ENCODE measurements at regions not wholly inside any gene's neighbourhood (a gene's known extent, or its start where the extent isn't known, plus 50 kb on each side); places are given as distances from the start of the nearest gene placed in this dataset.
"Not testable (repeated sequence)": the region's sequence is repeated elsewhere in the genome, so short reads cannot be mapped to it uniquely, and the experiment has no call there.

DNA sequence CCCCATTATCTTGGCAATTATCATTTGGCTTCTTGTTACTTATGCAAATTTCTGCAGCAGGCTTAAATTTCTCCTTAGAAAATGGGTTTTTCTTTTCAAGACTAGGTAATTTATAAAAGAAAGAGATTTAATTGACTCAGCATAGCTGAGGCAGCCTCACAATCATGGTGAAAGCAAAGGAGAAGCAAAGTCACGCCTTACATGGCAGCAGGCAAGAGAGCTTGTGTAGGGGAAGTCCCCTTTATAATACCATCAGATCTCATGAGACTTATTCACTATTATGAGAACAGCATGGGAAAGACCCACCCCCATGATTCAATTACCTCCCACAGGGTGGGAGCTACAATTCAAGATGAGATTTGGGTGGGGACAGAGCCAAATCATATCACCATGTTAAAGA, 158.3 kb upstream of the NRBF2 start:
- H3K9me3 ChIP-seq (ENCODE audit: control insufficient read depth, insufficient read depth, low read depth, low read length): peaks cover 17% of the 10 kb centered on the region
- not testable (repeated sequence) for H3K36me3 ChIP-seq (ENCODE audit: control insufficient read depth, insufficient read depth, low read length); H3K27me3 ChIP-seq (ENCODE audit: control insufficient read depth, insufficient read depth, low read length); H3K9ac ChIP-seq (ENCODE audit: low read length); H3K4me1 ChIP-seq (ENCODE audit: control insufficient read depth, insufficient read depth, low read length); H3K27ac ChIP-seq (ENCODE audit: low read depth, low read length); H3K4me3 ChIP-seq (ENCODE audit: low read depth, low read length)

DNA sequence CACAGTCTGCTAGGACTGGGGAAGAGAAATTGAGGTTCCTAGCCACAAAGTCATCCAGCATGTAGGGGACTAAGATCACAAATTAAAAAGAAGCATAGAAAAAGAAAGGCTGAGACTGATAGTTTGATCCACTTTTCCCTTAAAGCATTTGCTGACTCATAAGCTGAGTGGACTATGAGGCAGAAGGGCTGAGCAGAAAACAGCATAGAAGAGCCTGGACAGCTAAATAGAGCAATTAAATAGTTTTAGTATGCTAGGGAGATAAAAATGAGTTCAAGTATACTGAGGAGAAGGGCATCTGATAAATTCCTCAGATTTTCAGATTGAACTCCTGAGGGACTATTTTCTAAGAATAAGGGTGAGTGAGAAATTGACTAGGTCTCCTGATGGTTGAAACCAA, 155.9 kb upstream of the EGR2 start:
- no peaks in the 10 kb centered on the region for H3K4me1 ChIP-seq (ENCODE audit: control insufficient read depth, insufficient read depth, low read length)
- no peak overlapping the region for H3K27ac ChIP-seq (ENCODE audit: low read depth, low read length)
- H3K9me3 ChIP-seq (ENCODE audit: control insufficient read depth, insufficient read depth, low read depth, low read length): peaks cover 17% of the 10 kb centered on the region
- no peaks in the 10 kb centered on the region for H3K36me3 ChIP-seq (ENCODE audit: control insufficient read depth, insufficient read depth, low read length)
- no peaks in the 10 kb centered on the region for H3K27me3 ChIP-seq (ENCODE audit: control insufficient read depth, insufficient read depth, low read length)
- H3K4me3 ChIP-seq (ENCODE audit: low read depth, low read length): no peak overlapping the region
- no peak overlapping the region for H3K9ac ChIP-seq (ENCODE audit: low read length)

DNA sequence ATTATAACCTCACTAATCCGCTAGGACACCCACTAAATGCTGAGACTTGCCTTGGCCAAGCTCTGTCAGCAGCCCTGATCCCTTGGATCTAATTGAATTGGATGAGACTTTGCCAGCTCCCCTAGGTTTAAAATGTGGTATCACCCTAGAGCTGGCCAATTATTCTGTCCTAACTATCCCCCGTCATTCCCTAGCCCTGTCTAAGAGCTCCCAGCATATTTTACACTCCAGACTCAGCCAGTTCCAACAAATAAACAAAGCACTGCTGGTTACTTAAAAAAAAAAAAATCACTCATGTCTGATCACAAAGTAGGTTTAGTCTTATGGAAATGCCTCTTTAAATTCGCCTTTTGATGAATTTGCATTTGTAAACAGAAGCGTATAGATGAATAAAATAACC, 147.9 kb upstream of the EGR2 start:
- no peak overlapping the region for H3K9ac ChIP-seq (ENCODE audit: low read length)
- no peak overlapping the region for H3K4me3 ChIP-seq (ENCODE audit: low read depth, low read length)
- H3K9me3 ChIP-seq (ENCODE audit: control insufficient read depth, insufficient read depth, low read depth, low read length): peaks cover 3% of the 10 kb centered on the region; the same call in 1 of the 2 replicates
- H3K27me3 ChIP-seq (ENCODE audit: control insufficient read depth, insufficient read depth, low read length): no peaks in the 10 kb centered on the region
- no peaks in the 10 kb centered on the region for H3K36me3 ChIP-seq (ENCODE audit: control insufficient read depth, insufficient read depth, low read length)
- H3K4me1 ChIP-seq (ENCODE audit: control insufficient read depth, insufficient read depth, low read length): no peaks in the 10 kb centered on the region
- no peak overlapping the region for H3K27ac ChIP-seq (ENCODE audit: low read depth, low read length)

DNA sequence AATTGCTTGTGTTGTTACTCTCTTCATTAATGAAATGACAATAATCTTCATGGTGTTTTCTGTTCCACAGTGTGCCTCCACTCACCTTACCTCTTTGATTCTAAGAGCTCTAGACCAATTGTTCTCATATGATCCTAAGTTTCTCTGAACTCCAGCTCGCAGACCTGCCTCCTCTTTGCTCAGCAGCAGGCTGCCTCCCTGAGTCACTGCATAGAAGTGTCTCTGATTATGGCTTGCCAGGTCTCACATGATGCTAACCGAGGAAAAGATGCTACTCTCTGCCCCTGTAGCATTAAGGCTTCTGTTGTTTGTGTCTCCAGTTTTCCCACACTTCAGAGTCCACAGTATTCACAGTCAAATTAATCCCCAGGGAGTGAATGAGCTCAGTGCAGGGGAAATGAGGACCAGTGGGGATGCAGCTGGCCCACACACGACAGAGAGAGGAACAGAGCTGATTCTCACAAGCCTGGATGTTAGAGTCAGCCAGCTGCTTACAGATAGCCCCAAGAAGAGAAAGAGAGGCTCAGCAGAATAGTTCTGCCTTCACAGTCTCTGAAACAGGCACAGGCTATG, 145.9 kb upstream of the EGR2 start:
- H3K27ac ChIP-seq (ENCODE audit: low read depth, low read length): no peak overlapping the region
- peaks cover 3% of the 10 kb centered on the region; the same call in 1 of the 2 replicates for H3K9me3 ChIP-seq (ENCODE audit: control insufficient read depth, insufficient read depth, low read depth, low read length)
- H3K4me3 ChIP-seq (ENCODE audit: low read depth, low read length): no peak overlapping the region

DNA sequence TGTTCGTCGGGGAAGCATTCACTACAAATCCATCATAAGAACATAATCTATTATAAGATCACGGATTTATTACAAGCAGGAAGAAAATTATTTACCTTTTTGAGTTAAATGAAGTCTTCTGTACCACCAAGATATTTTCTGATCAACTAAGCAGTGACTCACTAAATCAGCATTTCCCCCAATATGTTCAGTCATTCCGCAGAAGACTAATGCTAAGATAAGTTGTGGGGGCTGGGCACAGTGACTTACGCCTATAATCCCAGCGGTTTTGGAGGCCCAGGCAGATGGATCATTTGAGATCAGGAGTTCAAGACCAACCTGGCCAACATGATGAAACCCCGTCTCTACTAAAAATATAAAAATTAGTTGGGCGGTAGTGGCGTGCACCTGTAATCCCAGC, 144.2 kb upstream of the EGR2 start:
- Histone ChIP-seq H3K27ac (ENCODE audit: low read depth, low read length) (no peak overlapping the region), H3K4me1 (ENCODE audit: control insufficient read depth, insufficient read depth, low read length) (no peaks in the 10 kb centered on the region), H3K9me3 (ENCODE audit: control insufficient read depth, insufficient read depth, low read depth, low read length) (peaks cover 3% of the 10 kb centered on the region; the same call in 1 of the 2 replicates), H3K9ac (ENCODE audit: low read length) (no peak overlapping the region), H3K4me3 (ENCODE audit: low read depth, low read length) (no peak overlapping the region), H3K36me3 (ENCODE audit: control insufficient read depth, insufficient read depth, low read length) (no peaks in the 10 kb centered on the region), H3K27me3 (ENCODE audit: control insufficient read depth, insufficient read depth, low read length) (no peaks in the 10 kb centered on the region)

More for the DNA sequence above, 145.9 kb upstream of the EGR2 start:
- Histone ChIP-seq H3K9ac (ENCODE audit: low read length) (no peak overlapping the region), H3K27me3 (ENCODE audit: control insufficient read depth, insufficient read depth, low read length) (no peaks in the 10 kb centered on the region), H3K36me3 (ENCODE audit: control insufficient read depth, insufficient read depth, low read length) (no peaks in the 10 kb centered on the region), H3K4me1 (ENCODE audit: control insufficient read depth, insufficient read depth, low read length) (no peaks in the 10 kb centered on the region)

DNA sequence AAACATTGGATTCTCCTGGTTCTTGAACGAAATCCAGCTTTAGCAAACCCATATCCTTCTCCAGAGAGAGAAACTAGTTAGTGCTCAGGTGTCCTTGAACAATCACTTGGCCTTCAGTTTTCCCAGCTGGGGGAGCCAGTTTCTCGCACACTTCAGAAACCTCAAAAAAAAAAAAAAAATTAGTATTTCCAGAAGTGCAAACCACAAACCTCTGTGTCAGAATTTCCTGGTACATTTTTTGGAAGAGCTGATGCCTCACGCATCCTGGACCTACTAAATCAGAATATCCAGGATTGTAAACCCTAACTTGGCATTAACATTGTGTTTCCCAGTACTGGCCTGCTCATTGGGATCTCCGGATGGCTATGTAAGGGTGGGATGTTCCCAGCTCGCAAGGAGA, 143.4 kb upstream of the EGR2 start:
- Histone ChIP-seq H3K9me3 (ENCODE audit: control insufficient read depth, insufficient read depth, low read depth, low read length) (peaks cover 3% of the 10 kb centered on the region; the same call in 1 of the 2 replicates), H3K4me3 (ENCODE audit: low read depth, low read length) (no peak overlapping the region), H3K4me1 (ENCODE audit: control insufficient read depth, insufficient read depth, low read length) (no peaks in the 10 kb centered on the region), H3K36me3 (ENCODE audit: control insufficient read depth, insufficient read depth, low read length) (no peaks in the 10 kb centered on the region), H3K27ac (ENCODE audit: low read depth, low read length) (no peak overlapping the region), H3K27me3 (ENCODE audit: control insufficient read depth, insufficient read depth, low read length) (no peaks in the 10 kb centered on the region), H3K9ac (ENCODE audit: low read length) (no peak overlapping the region)

DNA sequence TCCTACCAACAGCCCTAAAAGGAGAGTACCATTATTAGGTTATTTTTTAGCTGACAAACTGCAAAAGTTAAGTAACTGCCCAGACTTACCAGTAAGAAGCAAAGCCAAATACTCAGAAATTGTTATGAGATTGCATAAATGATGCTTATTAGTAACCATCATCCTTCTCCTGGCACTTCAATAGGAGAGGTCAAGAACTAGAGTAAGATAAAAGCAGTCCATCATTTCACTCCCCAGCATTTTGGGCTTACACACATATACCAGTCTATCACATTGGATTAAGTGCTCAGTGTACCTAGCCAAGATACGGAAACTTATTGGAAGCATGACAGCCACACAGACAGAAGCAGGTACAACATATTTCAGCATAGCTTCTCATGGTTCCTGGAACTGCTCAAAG, 142.8 kb upstream of the EGR2 start:
- H3K9ac ChIP-seq (ENCODE audit: low read length): no peak overlapping the region
- H3K27me3 ChIP-seq (ENCODE audit: control insufficient read depth, insufficient read depth, low read length): no peaks in the 10 kb centered on the region
- H3K4me1 ChIP-seq (ENCODE audit: control insufficient read depth, insufficient read depth, low read length): no peaks in the 10 kb centered on the region
- H3K27ac ChIP-seq (ENCODE audit: low read depth, low read length): no peak overlapping the region
- H3K4me3 ChIP-seq (ENCODE audit: low read depth, low read length): no peak overlapping the region
- peaks cover 3% of the 10 kb centered on the region; the same call in 1 of the 2 replicates for H3K9me3 ChIP-seq (ENCODE audit: control insufficient read depth, insufficient read depth, low read depth, low read length)
- no peaks in the 10 kb centered on the region for H3K36me3 ChIP-seq (ENCODE audit: control insufficient read depth, insufficient read depth, low read length)

DNA sequence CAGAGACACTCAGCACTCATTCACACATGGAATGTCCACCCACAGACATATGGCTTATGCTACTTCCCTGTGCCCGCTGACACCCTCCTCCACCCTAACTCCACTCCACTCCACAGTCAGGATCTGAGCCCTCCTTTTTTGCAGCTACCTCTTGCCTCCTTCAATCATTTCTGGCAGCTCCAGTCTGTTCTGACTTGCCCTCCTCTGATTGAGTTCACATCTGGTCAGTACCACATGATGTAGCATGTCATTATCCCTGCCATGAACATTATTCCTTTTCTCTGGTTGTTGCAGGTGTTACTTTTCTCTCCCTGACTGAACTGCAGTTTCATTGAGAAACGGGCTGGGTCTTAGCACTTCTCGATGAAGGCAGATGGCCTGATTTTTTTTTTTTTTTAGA, 130.1 kb upstream of the EGR2 start:
- Histone ChIP-seq H3K9me3 (ENCODE audit: control insufficient read depth, insufficient read depth, low read depth, low read length) (peaks cover 13% of the 10 kb centered on the region), H3K27me3 (ENCODE audit: control insufficient read depth, insufficient read depth, low read length) (no peaks in the 10 kb centered on the region), H3K36me3 (ENCODE audit: control insufficient read depth, insufficient read depth, low read length) (no peaks in the 10 kb centered on the region), H3K9ac (ENCODE audit: low read length) (no peak overlapping the region), H3K27ac (ENCODE audit: low read depth, low read length) (no peak overlapping the region), H3K4me3 (ENCODE audit: low read depth, low read length) (no peak overlapping the region), H3K4me1 (ENCODE audit: control insufficient read depth, insufficient read depth, low read length) (no peaks in the 10 kb centered on the region)

DNA sequence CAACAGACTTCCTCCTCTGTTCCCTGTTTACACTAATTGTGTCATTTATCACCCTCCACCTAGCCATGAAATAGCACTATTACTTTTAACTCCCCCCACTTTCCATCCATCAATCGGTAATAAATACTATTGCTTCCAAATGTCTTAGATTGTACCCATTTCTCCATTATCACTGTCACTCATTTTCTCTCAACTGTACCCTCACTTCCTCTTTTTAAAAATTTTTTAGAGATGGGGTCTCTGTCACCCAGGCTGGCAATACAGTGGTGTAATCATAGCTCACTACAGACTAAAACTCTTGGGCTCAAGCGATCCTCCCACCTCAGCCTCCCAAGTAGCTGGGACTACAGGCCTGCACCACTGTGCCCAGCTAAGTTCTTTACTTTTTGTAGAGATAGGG, 123.5 kb upstream of the EGR2 start:
- H3K27me3 ChIP-seq (ENCODE audit: control insufficient read depth, insufficient read depth, low read length): no peaks in the 10 kb centered on the region
- no peak overlapping the region for H3K27ac ChIP-seq (ENCODE audit: low read depth, low read length)
- no peak overlapping the region for H3K4me3 ChIP-seq (ENCODE audit: low read depth, low read length)
- H3K9me3 ChIP-seq (ENCODE audit: control insufficient read depth, insufficient read depth, low read depth, low read length): no peaks in the 10 kb centered on the region
- no peak overlapping the region for H3K9ac ChIP-seq (ENCODE audit: low read length)
- no peaks in the 10 kb centered on the region for H3K36me3 ChIP-seq (ENCODE audit: control insufficient read depth, insufficient read depth, low read length)
- no peaks in the 10 kb centered on the region for H3K4me1 ChIP-seq (ENCODE audit: control insufficient read depth, insufficient read depth, low read length)

DNA sequence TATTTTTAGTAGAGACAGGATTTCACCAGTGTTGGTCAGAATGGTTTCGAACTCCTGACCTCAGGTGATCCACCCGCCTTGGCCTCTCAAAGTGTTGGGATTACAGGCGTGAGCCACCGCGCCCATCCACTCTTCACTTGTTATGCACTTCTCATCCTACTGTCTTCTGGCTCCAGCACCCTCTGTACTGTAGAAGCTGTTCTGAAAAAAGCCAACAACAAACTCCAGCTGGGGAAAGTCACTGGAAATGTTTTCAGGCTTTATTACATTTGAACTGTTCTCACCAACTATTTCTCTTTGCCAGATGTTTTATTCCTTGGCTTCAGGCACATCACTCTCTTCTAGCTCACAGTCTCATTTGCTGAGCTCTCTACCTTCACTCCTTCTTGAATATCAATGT, 122.5 kb upstream of the EGR2 start:
- H3K36me3 ChIP-seq (ENCODE audit: control insufficient read depth, insufficient read depth, low read length): no peaks in the 10 kb centered on the region

DNA sequence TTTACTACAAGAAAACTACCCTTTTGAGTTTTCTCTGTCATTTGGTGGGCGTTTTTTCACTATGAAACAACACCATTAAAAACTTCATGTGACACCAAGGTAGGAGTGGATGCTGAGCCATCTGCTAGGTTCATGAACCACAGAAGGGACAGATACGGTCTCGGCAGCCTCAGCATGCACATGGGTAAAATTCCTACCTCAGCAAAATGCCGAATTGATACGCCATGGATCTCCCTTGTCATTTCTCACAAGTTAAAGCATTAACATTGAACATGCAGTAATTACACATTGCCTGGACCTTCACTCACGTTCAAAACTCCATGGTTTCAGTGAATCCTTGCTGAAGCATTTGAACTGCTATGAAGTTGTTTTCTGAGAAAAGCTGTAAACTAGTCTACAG, 121.5 kb upstream of the EGR2 start:
- Histone ChIP-seq H3K9me3 (ENCODE audit: control insufficient read depth, insufficient read depth, low read depth, low read length) (no peaks in the 10 kb centered on the region), H3K36me3 (ENCODE audit: control insufficient read depth, insufficient read depth, low read length) (no peaks in the 10 kb centered on the region), H3K4me3 (ENCODE audit: low read depth, low read length) (no peak overlapping the region), H3K4me1 (ENCODE audit: control insufficient read depth, insufficient read depth, low read length) (no peaks in the 10 kb centered on the region), H3K27me3 (ENCODE audit: control insufficient read depth, insufficient read depth, low read length) (no peaks in the 10 kb centered on the region), H3K27ac (ENCODE audit: low read depth, low read length) (no peak overlapping the region), H3K9ac (ENCODE audit: low read length) (no peak overlapping the region)

More for the DNA sequence above, 122.5 kb upstream of the EGR2 start:
- Histone ChIP-seq H3K9ac (ENCODE audit: low read length) (no peak overlapping the region), H3K4me3 (ENCODE audit: low read depth, low read length) (no peak overlapping the region), H3K27me3 (ENCODE audit: control insufficient read depth, insufficient read depth, low read length) (no peaks in the 10 kb centered on the region), H3K9me3 (ENCODE audit: control insufficient read depth, insufficient read depth, low read depth, low read length) (no peaks in the 10 kb centered on the region), H3K27ac (ENCODE audit: low read depth, low read length) (no peak overlapping the region), H3K4me1 (ENCODE audit: control insufficient read depth, insufficient read depth, low read length) (no peaks in the 10 kb centered on the region)

DNA sequence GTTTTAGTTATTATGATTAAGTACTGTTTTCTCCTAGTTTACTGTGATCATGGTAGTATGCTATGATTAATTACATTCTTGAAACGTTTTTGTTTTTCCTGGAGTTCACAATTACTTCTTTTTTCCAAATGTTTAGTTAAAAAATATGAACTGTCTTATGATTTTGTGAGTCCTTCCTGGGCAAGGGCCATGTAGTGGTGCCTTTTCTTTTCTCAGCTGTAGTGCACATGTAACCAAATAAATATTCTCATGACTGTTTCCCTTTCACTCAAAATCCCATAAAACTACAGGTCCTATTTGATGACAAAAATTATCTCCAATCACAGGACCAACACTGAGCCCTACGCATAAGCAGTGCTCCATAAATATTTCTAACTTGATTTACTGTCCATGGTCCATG, 118.9 kb upstream of the EGR2 start:
- H3K4me1 ChIP-seq (ENCODE audit: control insufficient read depth, insufficient read depth, low read length): no peaks in the 10 kb centered on the region
- H3K36me3 ChIP-seq (ENCODE audit: control insufficient read depth, insufficient read depth, low read length): no peaks in the 10 kb centered on the region
- no peaks in the 10 kb centered on the region for H3K27me3 ChIP-seq (ENCODE audit: control insufficient read depth, insufficient read depth, low read length)
- H3K9ac ChIP-seq (ENCODE audit: low read length): no peak overlapping the region
- H3K9me3 ChIP-seq (ENCODE audit: control insufficient read depth, insufficient read depth, low read depth, low read length): no peaks in the 10 kb centered on the region
- no peak overlapping the region for H3K27ac ChIP-seq (ENCODE audit: low read depth, low read length)
- H3K4me3 ChIP-seq (ENCODE audit: low read depth, low read length): no peak overlapping the region
